GM21447 (cell line): ENCODE measurements at regions not wholly inside any gene's neighbourhood (a gene's known extent, or its start where the extent isn't known, plus 50 kb on each side); places are given as distances from the start of the nearest gene placed in this dataset.
"Not testable (repeated sequence)": the region's sequence is repeated elsewhere in the genome, so short reads cannot be mapped to it uniquely, and the experiment has no call there.

Experiments
- ATAC-seq: cut with Tn5 transposase; IDR thresholded peaks from one replicate; pipeline ENCODE4 v1.9.1; 2021; ENCODE audit not compliant: unreplicated experiment

DNA sequence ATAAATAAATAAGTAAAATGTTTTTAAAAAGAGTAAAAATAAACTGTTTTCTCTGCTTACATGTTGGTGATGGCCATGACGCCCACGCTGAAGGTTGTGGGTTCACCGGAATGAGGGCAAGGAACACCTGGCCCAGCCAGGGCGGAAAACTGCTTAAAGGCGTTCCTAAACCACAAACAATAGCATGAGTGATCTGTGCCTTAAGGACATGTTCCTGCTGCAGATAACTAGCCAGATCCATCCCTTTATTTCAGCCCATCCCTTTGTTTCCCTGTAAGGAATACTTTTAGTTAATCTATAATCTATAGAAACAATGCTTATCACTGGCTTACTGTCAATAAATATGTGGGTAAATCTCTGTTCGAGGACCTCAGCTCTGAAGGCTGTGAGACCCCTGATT, 63.3 kb upstream of the CEP78 start:
- not testable (repeated sequence) for ATAC-seq

DNA sequence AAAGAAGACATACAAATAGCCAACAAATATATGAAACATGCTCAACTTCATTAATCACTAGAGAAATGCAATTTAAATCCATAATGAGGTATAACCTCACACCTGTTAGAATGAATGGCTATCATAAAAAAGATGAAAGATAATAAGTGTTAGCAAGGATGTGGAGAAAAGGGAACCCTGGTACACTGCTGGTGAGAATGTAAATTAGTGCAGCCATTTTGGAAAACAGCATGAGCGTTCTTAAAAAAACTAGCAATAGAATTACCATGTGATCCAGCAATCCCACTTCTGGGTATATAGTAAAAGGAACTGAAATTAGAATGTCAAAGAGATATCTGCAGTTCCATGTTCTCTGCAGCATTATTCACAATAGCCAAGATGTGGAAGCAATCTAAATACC, 64.2 kb upstream of the CEP78 start:
- ATAC-seq = no peak

- ATAC-seq = no peak
These were observed 66.8 kb upstream of the CEP78 start for GRCh38 chr9:78169125-78169524.

GRCh38 chr9:78167356-78167755, 68.5 kb upstream of the CEP78 start:
- no peak for ATAC-seq

DNA sequence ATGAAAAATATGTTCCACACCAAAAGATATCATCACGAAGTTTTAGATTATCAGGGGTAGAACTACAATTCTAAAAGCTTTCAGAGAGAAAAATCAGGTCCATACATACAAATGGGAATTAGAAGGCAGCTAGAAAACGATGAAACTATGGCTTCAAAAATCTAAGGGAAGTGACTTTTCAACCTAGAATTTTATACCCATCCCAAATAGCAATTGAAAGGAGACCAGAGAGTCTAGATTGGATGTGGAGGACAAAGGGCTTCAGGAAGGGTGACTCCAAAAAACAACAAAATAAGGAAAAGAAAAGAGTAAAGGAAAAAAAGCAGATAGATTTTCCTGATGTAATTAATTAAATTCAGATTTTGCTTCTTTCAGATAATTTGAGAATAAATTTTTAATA, 72.0 kb upstream of the CEP78 start:
- no peak for ATAC-seq

- ATAC-seq = no peak
These were observed 77.6 kb upstream of the CEP78 start for GRCh38 chr9:78158286-78158685.

- ATAC-seq = no peak
These were observed 84.9 kb upstream of the CEP78 start for GRCh38 chr9:78150983-78151356.

GRCh38 chr9:78150312-78150982, 85.4 kb upstream of the CEP78 start:
- ATAC-seq = no peak

GRCh38 chr9:78149702-78150291, 86.1 kb upstream of the CEP78 start:
- ATAC-seq = no peak

DNA sequence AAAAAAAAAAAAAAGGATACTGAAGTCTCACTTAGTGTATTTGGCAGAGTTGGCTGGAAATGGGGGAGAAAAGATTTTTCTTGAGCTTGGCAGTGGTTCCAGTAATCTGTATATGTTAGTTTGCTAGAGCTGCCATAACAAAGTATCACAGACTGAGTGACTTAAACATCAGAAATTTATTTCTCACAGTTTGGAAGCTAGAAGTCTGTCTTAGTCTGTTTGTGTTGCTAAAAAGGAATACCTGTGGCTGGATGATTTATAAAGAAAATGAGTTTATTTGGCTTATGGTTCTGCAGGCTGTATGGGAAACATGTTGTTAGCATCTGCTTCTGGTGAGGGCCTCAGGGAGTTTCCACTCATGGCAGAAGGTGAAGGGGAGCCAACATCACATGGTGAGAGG, 89.6 kb upstream of the CEP78 start:
- no peak for ATAC-seq

DNA sequence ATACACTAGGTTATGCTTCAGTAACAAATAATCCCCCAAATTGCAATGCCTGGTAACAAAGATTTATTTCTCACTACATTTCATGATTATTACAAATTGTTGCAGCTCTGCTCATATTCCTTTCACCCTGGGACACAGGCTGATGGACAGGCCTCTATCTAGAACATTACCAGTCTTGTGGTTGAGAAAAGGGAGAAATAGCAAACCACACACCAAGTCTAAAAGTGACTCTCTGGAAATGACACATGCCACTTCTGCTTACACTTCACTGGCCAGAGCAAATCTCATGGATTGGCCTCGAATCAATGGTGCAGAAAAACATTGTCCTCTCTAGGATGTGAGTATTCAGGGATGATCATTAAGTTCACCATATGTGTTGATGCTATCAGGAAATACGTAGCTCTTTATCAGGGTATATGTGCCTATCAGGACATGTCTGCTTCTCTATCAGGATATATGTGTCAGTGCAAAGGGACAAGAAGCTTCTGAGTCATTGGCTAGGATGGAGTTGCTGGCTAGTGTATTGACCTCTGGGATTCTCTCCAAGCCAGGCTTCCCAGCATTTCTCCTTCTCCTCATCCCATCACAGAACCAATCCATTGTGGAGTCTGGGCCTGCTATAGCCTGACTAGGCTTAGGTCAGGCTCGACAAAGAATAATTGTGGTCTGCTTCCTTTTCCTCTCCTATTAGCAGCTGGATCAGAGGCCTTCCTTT, 91.1 kb upstream of the CEP78 start:
- ATAC-seq = no peak

DNA sequence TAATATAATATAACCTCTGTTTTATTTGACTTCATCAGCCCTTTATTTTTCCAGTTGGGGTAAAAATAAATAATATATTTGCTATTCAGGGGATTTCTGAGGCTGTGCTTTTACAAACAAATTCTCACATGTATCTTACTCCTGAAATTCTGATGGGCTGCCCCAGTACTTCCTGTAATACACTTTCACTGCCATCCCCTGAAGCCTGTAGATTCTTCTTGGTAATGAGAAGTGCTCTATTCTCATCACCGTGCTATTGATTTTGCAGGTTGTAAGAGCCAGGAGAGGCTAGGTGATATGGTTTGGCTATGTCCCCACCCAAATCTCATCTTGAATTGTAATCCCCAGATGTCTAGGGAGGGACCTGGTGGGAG, 91.9 kb upstream of the CEP78 start:
- ATAC-seq = no peak

GRCh38 chr9:78143281-78144007, 92.4 kb upstream of the CEP78 start:
- no peak for ATAC-seq

GRCh38 chr9:78142264-78142663, 93.6 kb upstream of the CEP78 start:
- ATAC-seq = not testable (repeated sequence)

DNA sequence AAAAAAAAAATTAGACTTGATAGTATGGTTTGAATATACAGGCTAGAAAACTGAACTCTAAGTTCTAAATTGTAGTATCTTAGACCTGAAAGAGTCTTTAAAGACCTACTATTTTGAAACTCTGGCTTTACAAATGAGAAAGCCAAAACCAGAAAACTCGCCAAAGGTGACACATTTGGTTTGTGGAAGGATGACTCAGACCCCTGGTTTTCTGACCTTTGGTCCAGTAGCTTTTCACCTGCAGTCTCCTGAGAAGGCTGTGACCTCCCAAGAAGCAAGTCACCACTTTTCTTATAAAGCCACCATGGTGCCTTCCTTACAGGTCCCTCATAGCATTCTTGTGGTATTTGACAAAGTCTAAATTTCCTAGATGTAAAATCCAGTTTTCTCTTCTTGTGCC, 102.1 kb upstream of the CEP78 start:
- peak; percentile 69 for ATAC-seq

- ATAC-seq = no peak
These were observed 101.1 kb upstream of the GNAQ start for GRCh38 chr9:78132701-78133058.

- no peak for ATAC-seq
These were observed 100.5 kb upstream of the GNAQ start for GRCh38 chr9:78131969-78132700.

GRCh38 chr9:78130853-78131252, 99.2 kb upstream of the GNAQ start:
- ATAC-seq = no peak

DNA sequence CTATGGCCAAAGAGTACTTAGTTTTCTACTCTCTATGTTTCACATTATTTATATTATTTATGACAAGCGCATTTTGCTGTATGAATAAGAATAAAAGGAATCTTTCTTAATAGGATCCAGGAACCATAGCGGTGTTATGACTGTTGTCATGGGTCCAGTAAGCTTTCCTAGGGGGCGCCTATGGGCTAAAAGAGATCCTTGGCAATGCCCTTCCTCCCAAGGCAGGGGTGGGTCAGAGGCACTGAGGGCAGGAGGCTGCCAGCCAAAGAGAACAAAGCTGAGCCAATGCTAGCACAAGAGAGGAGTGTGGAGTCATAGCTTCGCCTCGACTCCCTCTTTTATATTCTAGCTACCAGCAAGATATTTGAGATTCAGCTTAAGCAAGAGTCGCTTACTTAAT, 98.4 kb upstream of the GNAQ start:
- no peak for ATAC-seq

DNA sequence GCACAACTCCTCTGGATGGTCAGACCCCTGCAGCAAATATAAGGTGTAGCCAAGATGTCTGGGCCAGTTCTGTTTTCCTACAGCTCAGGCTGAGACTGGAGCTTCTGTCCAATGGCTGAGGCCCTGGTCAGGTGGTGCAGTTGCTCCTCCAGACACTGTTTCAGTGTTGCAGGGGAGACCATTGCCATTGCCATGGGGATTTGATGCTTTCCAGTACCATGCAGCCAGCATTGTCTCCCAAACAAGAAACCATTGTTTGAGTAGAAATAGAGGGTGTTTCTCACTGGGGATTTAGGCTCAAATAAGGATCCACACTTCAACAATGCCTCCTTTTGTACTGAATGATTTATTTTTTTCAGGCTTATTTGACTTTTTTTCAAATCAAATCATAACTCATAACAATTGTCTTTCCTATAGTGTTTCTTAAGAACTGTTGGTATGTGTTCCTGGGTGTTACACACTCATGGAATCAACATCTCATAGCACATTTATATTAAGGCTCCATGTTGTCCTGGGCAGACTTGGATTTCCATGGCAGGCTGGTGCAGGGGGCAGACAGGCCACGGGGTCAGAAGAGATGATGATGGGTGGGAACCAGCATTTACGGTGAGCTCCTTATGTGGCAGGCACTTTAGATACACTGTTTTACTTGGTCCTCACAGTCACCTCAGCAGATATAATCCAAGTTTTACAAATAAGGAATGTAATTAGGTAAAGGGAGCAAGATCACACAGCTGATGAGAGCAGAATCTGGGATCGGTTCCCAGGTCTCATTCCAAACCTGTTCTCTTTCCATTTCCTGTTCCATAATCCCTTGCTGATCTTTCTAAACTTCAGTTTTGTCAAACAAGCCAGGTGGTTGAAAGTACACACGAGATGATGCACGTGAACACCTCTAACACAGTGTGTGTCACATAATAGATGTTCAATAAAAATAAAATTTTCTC, 95.9 kb upstream of the GNAQ start:
- ATAC-seq = no peak
